CD4-positive, alpha-beta T cell treated with Interleukin-6 for 4 hours (primary cell): ENCODE measurements at regions not wholly inside any gene's neighbourhood (a gene's known extent, or its start where the extent isn't known, plus 50 kb on each side); places are given as distances from the start of the nearest gene placed in this dataset.

Source experiments
- DNase-seq: peaks from one replicate; pipeline ENCODE4 v3.0.0-alpha.2; 2020; ENCODE audit warnings: mixed read lengths

GRCh38 chr14:53896726-53897125 lies 59.9 kb downstream of the BMP4 start:
- no peak for DNase-seq

DNA sequence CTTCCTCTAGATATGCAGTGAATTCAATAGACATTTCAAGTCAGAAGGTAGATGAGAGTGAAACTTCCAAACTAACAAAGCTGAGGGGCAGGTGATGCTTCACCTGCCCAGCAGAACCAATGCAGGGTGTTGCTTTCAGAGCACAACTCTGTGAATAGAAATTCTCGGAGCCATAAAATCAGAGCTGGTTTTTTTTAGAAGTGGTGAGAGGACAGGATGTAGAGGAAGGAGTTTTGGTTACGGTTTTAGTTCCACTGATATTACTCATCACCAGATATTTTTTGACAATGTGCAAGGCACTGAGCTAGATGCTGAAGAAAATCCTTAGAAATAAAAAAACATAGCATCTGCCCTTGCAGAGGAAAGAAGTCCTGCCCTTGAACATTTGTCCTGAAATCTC lies 62.2 kb downstream of the BMP4 start:
- no peak for DNase-seq

DNA sequence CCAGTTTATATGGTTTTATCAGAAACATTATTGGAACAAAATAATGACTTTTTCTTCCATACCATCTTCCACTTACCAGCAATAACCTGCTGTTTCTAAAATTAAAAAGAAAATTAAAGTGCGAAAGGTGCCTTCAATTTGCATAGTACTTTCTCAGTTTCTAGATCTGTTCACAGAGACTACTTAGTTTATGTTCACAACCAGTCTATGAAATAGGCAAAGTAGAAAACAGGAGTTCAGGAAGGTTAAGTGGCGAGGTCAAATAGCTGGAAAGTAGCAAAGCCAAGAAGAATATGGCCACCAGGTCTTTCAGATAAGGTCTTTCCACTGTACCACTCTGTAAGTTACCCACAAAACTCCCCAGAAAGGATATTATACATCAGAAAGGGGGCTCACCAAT lies 63.3 kb downstream of the BMP4 start:
- DNase-seq, result no peak

- no peak for DNase-seq
Observed at GRCh38 chr14:53890611-53891101, 66.0 kb downstream of the BMP4 start.

DNA sequence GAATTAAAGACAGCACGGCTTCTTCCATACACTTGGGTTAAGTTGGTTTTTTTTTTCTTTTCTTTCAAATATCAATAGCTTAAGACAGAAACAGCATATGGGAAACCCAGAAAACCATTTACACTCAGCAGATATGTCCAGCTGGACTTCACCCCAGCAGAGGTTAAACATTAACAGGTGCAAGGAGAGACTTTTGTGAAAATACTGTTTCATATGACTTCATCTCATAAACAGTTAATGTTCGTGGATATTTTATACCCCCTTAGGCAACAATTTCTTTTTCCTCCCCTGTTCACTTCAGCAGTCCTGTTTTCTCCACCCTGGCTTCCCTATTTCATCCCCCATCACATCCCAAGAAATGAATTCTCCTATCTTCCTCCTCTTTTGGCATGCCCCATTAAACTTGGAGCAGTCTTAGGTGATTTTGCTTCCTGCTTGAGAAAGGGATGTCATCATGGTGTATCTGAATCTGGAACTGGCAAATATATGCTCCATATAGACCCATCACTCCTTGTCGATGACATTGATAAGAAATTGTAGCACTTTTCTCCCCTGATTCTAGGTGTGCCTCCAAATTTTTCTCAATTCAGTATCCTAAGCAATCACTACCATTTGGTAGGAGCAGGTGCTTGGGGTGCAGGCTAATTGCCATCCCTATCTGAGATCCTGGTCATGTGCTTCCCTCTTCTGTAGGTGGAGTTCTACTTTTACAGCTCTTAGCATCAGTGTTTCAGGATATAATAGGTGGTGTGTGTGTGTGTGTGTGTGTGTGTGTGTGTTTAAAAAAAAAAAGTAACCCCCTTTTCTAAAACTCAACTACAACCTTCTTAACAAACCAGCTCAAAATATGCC lies 67.9 kb downstream of the BMP4 start:
- no peak for DNase-seq

DNA sequence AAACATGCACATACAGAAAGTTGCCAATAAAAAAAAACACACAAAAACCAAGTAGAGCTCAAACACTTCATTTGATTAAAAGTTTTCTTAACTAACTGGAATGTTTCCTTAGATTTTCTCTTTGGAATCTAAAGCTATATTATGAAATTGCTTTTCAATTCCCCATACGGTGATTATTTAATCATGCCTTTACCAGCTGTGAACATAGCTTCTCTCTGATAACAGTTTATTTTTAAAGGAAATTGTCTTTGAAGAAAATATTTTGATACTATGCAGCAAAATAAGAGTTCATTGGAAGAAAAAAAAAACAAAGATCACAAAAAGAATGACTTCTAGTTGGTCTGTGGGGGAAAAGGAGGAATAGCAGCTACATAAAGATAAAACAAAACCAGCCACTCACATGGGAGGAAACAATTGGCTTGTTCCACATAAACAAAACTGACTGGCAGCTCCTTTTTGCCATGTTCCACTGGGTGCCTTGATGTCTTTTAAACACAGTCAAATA lies 71.4 kb downstream of the BMP4 start:
- DNase-seq, result no peak

DNA sequence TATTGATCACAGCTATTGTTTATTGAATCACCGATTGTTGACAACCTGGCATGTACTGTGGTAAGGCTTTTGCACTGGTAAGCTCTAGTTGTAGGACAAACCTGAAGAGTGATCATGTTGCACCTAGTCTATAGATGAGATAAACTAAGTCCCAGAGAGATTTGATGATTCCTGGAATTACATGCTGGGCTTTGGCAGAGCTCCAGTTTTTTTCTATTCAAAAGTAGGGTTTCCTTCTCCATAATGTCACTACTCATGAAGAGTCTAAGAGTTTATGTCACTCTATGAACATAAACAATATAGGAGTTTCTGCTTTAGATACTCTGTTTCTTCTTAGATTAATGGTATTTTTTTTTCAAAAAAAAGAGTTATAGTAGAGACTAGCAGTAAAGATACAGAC lies 72.0 kb downstream of the BMP4 start:
- DNase-seq, result no peak

- no peak for DNase-seq
Observed at GRCh38 chr14:53883739-53884138, 72.9 kb downstream of the BMP4 start.

DNA sequence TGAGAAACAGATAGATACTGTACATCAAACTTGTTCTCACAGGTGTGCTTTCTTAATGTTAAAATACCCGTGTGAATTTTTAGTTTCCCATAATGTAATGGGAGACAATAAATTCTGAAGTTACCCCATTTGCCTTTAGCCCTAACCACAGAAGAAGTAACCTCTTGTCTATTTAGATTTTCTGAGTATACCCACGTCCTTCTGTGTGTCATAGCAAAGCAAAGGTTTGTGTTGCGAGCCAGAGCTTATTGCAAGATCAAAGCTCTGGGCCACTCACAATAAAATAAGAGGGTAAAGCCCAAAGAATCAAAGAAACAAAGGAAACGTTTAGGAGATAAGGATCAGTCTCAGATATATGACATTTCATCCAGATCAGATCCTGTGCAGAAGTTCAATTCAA lies 73.9 kb downstream of the BMP4 start:
- no peak for DNase-seq

DNA sequence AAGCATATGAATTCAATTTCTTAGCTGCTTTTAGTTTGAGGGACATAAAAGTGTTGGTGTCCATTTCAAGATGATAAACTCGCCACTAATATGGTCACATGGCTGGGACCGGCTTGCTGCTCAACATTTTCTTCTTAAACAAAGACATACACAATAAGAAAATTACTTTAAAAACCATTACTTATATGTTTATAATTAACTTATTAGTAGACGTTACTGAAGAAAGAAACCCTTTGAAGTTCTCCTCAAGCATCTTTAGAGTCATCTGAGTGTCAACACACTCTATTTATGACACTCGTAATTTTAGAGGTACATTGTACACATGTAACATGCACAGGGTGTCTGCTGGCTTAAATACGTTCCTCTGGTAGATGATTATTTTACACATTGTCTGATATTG lies 74.7 kb downstream of the BMP4 start:
- DNase-seq, result no peak

- DNase-seq, result no peak
Observed at GRCh38 chr14:53881161-53881871, 75.3 kb downstream of the BMP4 start.

DNA sequence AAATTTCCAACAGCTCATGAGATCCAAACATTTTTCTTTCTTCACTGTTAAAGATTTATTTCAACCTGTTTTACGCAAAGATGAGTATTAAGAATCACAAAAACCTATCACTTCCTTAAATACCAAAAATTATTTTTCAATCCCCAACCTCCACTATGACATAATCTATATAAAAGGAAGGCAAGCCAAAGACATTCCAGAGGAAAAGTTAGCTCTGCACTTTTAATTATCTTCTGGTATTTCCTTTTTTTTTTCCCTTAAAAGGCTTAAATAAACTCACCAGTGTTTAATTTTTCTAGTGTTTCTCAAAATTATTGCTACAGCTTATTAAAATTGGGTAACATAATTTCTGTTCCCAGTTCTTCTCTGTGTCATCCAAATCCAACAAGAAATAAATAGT lies 75.9 kb downstream of the BMP4 start:
- DNase-seq, result no peak

DNA sequence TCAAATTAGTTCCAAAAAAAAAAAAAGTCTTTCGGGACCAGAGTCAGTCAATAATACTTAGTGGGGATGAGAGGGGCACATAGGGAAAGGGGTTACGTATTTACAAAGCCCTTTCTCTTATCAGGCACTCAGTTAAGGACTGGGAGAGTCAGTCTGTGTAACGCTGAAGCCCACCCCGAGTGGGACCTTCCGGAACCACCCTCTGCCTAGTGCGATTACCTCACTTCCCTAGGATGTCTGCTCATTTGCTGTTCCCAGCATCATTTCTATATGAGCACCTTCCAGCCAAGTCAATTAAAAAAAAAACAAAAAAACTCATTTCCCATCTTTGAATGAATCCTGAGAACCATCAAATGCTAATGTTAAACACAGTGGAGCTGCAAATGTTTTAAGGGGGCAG lies 76.9 kb downstream of the BMP4 start:
- no peak for DNase-seq

DNA sequence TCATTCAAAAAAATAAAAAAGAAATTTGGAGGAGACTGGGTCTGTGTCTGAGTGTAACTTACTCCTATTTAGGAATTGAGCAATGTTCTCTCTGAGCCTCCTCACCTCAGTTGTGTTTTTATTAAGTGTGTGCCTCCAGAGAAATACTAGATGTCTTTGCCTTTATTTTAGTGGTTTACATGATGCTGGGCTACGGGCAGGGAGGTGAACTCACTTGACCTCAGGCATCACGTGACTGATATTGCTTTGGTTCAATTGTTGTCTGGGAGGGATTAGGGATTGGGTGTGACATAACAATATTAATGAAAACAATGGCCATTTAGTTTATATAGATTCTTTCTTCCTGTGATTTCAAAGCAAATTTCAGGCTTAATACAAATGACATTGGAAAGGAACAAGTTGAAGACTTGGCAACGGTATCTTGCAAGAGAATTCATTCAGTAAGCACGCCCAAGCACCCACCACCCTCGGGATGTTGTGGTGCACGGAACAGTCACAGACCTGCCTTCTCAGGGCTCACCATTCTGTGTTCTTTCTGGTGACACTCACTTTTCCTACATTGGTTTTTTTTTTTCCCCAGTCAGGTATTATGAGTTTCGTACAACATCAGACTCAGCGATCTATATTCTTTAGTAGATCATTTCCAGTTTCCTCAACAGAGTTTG lies 77.5 kb downstream of the BMP4 start:
- no peak for DNase-seq

DNA sequence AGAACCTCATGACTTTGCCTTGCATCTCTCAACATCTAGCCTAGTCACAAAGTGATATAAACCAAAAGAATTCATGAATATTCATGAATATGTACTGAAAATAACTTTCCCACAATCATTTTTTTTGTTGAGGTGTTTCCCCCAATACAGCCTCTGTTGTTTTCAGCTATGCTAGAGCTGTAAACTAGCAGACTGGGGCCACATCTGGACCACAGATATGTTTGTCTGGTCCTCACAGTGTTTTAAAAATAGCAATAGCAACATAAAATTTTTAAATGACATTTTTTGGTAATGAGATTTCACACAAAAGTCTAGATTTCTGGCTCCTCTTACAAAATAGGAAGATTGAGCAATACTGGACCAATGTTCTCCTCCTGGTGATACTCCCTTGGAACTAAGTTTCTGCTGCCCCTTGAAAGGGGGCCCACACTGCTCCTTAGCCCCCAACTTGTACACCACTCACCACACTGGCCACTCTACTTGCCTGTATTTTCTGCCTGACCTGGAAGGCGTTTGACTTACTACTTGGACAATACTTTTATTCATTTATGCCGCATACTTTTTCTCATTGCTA lies 81.2 kb downstream of the BMP4 start:
- DNase-seq, result no peak

- no peak for DNase-seq
Observed at GRCh38 chr14:53874704-53875103, 81.9 kb downstream of the BMP4 start.

DNA sequence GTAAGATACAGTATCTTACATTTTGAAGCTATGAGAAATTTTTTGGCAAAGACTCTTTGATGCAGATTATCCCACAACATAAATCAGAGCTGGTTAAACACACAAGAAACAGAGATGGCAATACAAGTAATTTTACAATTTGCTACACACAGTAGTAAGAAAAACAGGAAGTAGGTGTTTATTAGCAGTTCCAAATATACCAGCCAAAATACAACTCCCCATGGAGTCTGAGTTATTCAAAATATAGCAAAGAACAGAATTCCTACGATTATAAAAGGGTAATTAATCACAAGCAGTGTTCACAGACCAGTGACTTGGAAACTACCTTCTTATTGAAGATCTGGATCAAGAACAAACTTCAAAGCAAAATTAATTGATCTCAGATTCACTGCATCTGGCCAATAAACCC lies 83.9 kb downstream of the BMP4 start:
- no peak for DNase-seq

DNA sequence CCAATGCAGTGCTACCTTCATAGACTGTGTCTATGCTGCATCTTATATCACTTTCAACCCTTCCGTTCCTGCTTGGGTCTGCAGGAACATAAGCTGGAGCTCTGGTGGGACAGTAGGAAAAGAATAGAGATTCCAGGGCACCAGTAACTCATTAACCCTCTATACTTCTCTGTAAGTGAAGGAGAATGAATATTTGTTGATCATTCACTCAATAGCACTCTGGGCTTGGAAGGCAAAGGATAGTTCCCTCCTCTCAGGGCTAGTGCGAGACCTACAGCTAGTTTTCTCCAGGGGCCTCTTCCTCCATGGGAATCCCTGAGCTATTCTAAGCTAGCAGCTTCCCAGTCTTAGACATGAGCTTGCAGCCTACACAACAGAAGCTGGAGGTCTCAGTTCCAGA lies 84.7 kb downstream of the BMP4 start:
- no peak for DNase-seq

GRCh38 chr14:53871011-53871410 lies 85.6 kb downstream of the BMP4 start:
- no peak for DNase-seq

DNA sequence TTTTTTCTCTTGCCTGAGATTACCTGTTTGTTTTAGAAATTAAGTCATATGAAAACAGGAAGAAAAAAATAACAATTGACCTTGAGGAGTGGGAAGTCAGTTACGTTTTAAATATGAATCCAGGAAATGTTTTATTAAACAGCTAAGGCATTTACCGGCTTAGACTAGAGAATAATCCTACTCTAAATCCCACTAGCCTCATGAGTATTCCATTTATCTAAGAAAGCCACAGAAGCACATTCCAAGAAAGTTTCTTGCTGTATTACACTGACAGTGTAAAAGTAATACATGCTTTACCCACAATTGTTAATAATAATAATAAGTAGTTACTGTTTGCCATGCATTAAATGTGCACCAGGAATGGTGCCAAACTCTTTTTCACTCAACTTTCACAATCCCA lies 90.9 kb downstream of the BMP4 start:
- no peak for DNase-seq

GRCh38 chr14:53861781-53862180 lies 94.8 kb downstream of the BMP4 start:
- DNase-seq, result no peak

DNA sequence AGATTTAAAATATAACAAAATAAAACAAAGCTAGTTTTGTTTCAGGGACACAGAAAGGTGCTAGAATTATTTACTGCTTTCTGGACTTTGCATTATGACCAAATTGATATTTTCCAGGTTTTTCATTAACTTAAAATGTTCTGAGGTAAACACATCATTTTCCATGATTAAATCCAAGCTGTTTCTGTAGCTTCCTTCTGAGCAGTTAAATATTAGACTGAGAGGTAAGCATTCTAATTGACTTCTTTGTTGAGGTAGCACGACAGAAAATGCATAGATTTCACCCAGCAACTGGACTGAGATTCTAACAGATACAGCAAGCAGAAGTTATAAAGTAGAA lies 98.3 kb downstream of the BMP4 start:
- no peak for DNase-seq

- no peak for DNase-seq
Observed at GRCh38 chr14:53857625-53858344, 98.8 kb downstream of the BMP4 start.
